OCI-LY7 (cell line): ENCODE measurements at regions not wholly inside any gene's neighbourhood (a gene's known extent, or its start where the extent isn't known, plus 50 kb on each side); places are given as distances from the start of the nearest gene placed in this dataset.

Source experiments
- BruUV-seq: library from RNA; stranded (reverse); fragments of 400-500 nt; replicated peaks from 2 replicates; lab custom pipeline; 2021; lab: Mats Ljungman, UMichigan
- CTCF ChIA-PET: fragments of 300-600 bp; sonication (Branson Sonifier 250); formaldehyde crosslinking; loops from one replicate; lab custom pipeline; 2022; ENCODE audit warnings: antibody characterized with exemption; ENCODE audit not compliant: unreplicated experiment; lab: Charles Lee
- POLR2A ChIA-PET: fragments of 300-600 bp; sonication (Branson Sonifier 250); formaldehyde crosslinking; loops from one replicate; lab custom pipeline; 2022; ENCODE audit warnings: antibody characterized with exemption; lab: Charles Lee
- DNase-seq: peaks from one replicate; pipeline ENCODE4 v3.0.0-alpha.2; 2015; ENCODE audit warnings: low spot score
- H2AFZ ChIP-seq: fragments of 200-600 bp; sonication (generic), shearing (Covaris generic); 2 replicates; pipeline ENCODE4 v1.6.1; 2014; ENCODE audit warnings: mild to moderate bottlenecking, antibody characterized with exemption, low read length, moderate library complexity
- H3K27ac ChIP-seq: fragments of 200-600 bp; sonication (generic); 2 replicates; pipeline ENCODE4 v1.5.1; 2014; ENCODE audit warnings: mixed run types, low read depth, mild to moderate bottlenecking, moderate library complexity, low read length, inconsistent platforms; ENCODE audit not compliant: poor library complexity, severe bottlenecking
- H3K36me3 ChIP-seq: fragments of 200-600 bp; sonication (generic); 2 replicates; pipeline ENCODE4 v1.6.1; 2014; ENCODE audit warnings: mild to moderate bottlenecking, antibody characterized with exemption, low read length, moderate library complexity, mixed read lengths; ENCODE audit not compliant: insufficient read depth
- H3K4me1 ChIP-seq: fragments of 200-600 bp; sonication (generic); 2 replicates; pipeline ENCODE4 v1.5.1; 2014; ENCODE audit warnings: mild to moderate bottlenecking, low read length; ENCODE audit not compliant: insufficient read depth, poor library complexity, severe bottlenecking
- H3K4me2 ChIP-seq: fragments of 200-600 bp; sonication (generic); 2 replicates; pipeline ENCODE4 v1.6.1; 2014; ENCODE audit warnings: mild to moderate bottlenecking, low read length
- H3K4me3 ChIP-seq: fragments of 200-600 bp; sonication (generic); 2 replicates; pipeline ENCODE4 v1.5.1; 2014; ENCODE audit warnings: mild to moderate bottlenecking, low read depth, low read length; ENCODE audit not compliant: poor library complexity, severe bottlenecking
- H3K79me2 ChIP-seq: fragments of 200-600 bp; sonication (generic); 2 replicates; pipeline ENCODE4 v1.6.1; 2016; ENCODE audit warnings: low read depth, mild to moderate bottlenecking, low read length, moderate library complexity, mixed read lengths; ENCODE audit not compliant: insufficient read depth
- H3K9me2 ChIP-seq: fragments of 200-600 bp; sonication (generic); 2 replicates; pipeline ENCODE4 v1.6.1; 2016; ENCODE audit warnings: mild to moderate bottlenecking, low read length, mixed read lengths; ENCODE audit not compliant: insufficient read depth
- H3K9me3 ChIP-seq: fragments of 200-600 bp; sonication (generic); 2 replicates; pipeline ENCODE4 v1.6.1; 2014; ENCODE audit warnings: mild to moderate bottlenecking, mixed run types, low read length, mixed read lengths
- H4K20me1 ChIP-seq: fragments of 200-600 bp; sonication (generic); 2 replicates; pipeline ENCODE4 v1.6.1; 2014; ENCODE audit warnings: mild to moderate bottlenecking, antibody characterized with exemption, low read length, moderate library complexity, mixed read lengths; ENCODE audit not compliant: insufficient read depth
- CTCF ChIP-seq: fragments of 200-600 bp; sonication (generic); conservative IDR thresholded peaks from 2 replicates; pipeline ENCODE4 v1.5.1; 2014; ENCODE audit warnings: mild to moderate bottlenecking, antibody characterized with exemption, low read length, moderate library complexity, mixed read lengths
- EZH2phosphoT487 ChIP-seq: fragments of 200-600 bp; sonication (generic); IDR thresholded peaks from 2 replicates; pipeline ENCODE4 v1.6.1; 2018; ENCODE audit warnings: low read depth, borderline replicate concordance, mild to moderate bottlenecking, mixed run types, antibody characterized with exemption, low read length, moderate library complexity, mixed read lengths
- intact Hi-C: fragments of 100-400 bp; cut with micrococcal nuclease; formaldehyde crosslinking; loops from one replicate; pipeline ENCODE4 v1.10.0; 2022; ENCODE audit not compliant: unreplicated experiment

- no peaks in the 10 kb centered on the region for H4K20me1 ChIP-seq
- ChIA-PET CTCF (no interaction called here), POLR2A (interaction anchor here (1.0 kb wide), 1 partner anchor 20 kb away, joined by 3 read pairs; no protein-coding TSS in a partner anchor)
- H3K36me3 ChIP-seq: no peaks in the 10 kb centered on the region
- no TSS peak for BruUV-seq
- no peak for DNase-seq
- no peak overlapping the region for H3K4me3 ChIP-seq
- H2AFZ ChIP-seq: no peak overlapping the region
- intact Hi-C loops: no loop called here
- TF ChIP-seq EZH2phosphoT487 (no peak), CTCF (no peak)
- H3K27ac ChIP-seq: no peak overlapping the region
- no peaks in the 10 kb centered on the region for H3K9me3 ChIP-seq
- no peaks in the 10 kb centered on the region for H3K4me1 ChIP-seq
- no peaks in the 10 kb centered on the region for H3K79me2 ChIP-seq
- no peaks in the 10 kb centered on the region for H3K9me2 ChIP-seq
- H3K4me2 ChIP-seq: no peak overlapping the region
These were observed 1081.6 kb upstream of the EYS start for GRCh38 chr6:66788579-66788978.

- Histone ChIP-seq H3K9me2 (no peaks in the 10 kb centered on the region), H3K9me3 (no peaks in the 10 kb centered on the region), H3K36me3 (no peaks in the 10 kb centered on the region), H3K4me1 (no peaks in the 10 kb centered on the region), H3K4me3 (no peak overlapping the region), H3K79me2 (no peaks in the 10 kb centered on the region), H3K4me2 (no peak overlapping the region), H4K20me1 (no peaks in the 10 kb centered on the region), H2AFZ (no peak overlapping the region), H3K27ac (no peak overlapping the region)
- TF ChIP-seq EZH2phosphoT487: no peak
- ChIA-PET POLR2A (interaction anchor here (0.7 kb wide), 2 partner anchors 10 to 259 kb away, joined by 3 read pairs; no protein-coding TSS in a partner anchor), CTCF (no interaction called here)
- BruUV-seq: no TSS peak
- intact Hi-C loops: no loop called here
- DNase-seq: no peak
These were observed 1065.8 kb upstream of the EYS start for GRCh38 chr6:66772800-66773199.

- BruUV-seq: no TSS peak
- Histone ChIP-seq H4K20me1 (no peaks in the 10 kb centered on the region), H3K9me2 (no peaks in the 10 kb centered on the region), H3K4me3 (no peak overlapping the region), H3K27ac (no peak overlapping the region), H3K4me1 (no peaks in the 10 kb centered on the region), H3K79me2 (no peaks in the 10 kb centered on the region), H3K9me3 (no peaks in the 10 kb centered on the region), H3K4me2 (no peak overlapping the region), H2AFZ (no peak overlapping the region), H3K36me3 (no peaks in the 10 kb centered on the region)
- no peak for DNase-seq
- no peak for TF ChIP-seq EZH2phosphoT487
- TF ChIP-seq CTCF: no peak
- ChIA-PET CTCF (no interaction called here), POLR2A (interaction anchor here (0.7 kb wide), 1 partner anchor 47 kb away, joined by 4 read pairs; no protein-coding TSS in a partner anchor)
- intact Hi-C loops: no loop called here
These were observed 1064.6 kb upstream of the EYS start for GRCh38 chr6:66771626-66772025.
